ENCODE measurements at regions not wholly inside any gene's neighbourhood (a gene's known extent, or its start where the extent isn't known, plus 50 kb on each side); places are given as distances from the start of the nearest gene placed in this dataset.

DNA sequence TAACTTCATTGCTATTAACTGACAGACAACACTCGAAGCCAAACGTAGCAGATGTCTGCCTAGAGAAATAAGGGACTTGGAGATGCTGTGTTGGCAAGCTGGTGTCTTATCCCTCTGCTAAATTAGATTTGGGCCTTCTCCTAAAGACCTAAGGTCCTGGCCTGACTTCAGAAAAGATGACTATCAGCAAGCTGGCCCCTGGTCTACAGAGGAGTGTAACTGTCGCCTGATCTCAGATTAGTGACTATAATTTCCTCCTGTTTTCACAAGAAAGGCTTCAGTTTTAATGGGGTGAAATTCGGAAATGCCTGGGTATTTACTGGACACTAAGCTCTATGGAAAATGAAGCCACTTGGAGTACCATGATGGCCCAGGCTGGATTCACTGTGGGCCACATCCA, 53.1 kb upstream of the SLC7A14 start:
- TF ChIP-seq, protein P1, sequence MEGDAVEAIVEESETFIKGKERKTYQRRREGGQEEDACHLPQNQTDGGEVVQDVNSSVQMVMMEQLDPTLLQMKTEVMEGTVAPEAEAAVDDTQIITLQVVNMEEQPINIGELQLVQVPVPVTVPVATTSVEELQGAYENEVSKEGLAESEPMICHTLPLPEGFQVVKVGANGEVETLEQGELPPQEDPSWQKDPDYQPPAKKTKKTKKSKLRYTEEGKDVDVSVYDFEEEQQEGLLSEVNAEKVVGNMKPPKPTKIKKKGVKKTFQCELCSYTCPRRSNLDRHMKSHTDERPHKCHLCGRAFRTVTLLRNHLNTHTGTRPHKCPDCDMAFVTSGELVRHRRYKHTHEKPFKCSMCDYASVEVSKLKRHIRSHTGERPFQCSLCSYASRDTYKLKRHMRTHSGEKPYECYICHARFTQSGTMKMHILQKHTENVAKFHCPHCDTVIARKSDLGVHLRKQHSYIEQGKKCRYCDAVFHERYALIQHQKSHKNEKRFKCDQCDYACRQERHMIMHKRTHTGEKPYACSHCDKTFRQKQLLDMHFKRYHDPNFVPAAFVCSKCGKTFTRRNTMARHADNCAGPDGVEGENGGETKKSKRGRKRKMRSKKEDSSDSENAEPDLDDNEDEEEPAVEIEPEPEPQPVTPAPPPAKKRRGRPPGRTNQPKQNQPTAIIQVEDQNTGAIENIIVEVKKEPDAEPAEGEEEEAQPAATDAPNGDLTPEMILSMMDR (IDR thresholded peaks at IDR 0.05; ENCODE audit: insufficient read depth, low read depth, low read length), result no peak
- no peak for TF ChIP-seq EZH2 (IDR thresholded peaks at IDR 0.05; ENCODE audit: insufficient read depth, low read length)
